Adrenal gland (tissue), 5 donors: ENCODE measurements at regions not wholly inside any gene's neighbourhood (a gene's known extent, or its start where the extent isn't known, plus 50 kb on each side); places are given as distances from the start of the nearest gene placed in this dataset.

ENCODE experiments used
- POLR2A ChIP-seq, 2 donors: fragments of 450-650 bp; IDR thresholded peaks; one replicate each; pipeline ENCODE4 v1.6.1; 2017; ENCODE audit warnings: antibody characterized with exemption in 2 of 2, mild to moderate bottlenecking in 2 of 2, moderate library complexity in 1 of 2
- TF ChIP-seq, protein P1 (sequence below), 6 experiments: fragments of 450-650 bp in 4 of 6; fragments of 200-600 bp in 2 of 6; sonication (generic) in 1 of 6; IDR thresholded peaks; 1 replicate in 5 of 6; 2 replicates in 1 of 6; pipeline versions ENCODE4 v1.5.1 to v1.8.0; 2016 to 2021; ENCODE audit warnings: antibody characterized with exemption in 6 of 6, mild to moderate bottlenecking in 2 of 6, moderate library complexity in 1 of 6
- donor health status: DM: no; HTN: no; CAD: no.

DNA sequence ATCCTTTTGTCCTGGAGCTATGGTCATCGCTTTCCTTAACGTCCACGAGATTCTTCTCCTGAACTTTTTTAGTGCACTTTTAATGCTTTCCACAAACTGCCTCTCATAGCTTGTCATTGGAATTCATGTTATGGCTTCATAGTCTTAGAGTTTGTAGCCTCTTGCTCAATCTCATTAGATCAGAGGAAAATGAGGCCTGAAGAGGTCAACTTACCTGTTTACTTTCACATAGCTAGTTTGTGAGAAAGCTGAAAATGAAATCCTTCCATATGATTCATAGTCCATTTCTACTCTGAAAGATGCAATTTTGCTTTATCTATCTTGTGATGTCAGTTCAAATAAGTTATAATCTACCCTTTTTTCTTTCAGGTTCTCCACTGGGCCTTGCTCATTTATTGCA, 1747.2 kb upstream of the RAG2 start:
- TF ChIP-seq, protein P1, sequence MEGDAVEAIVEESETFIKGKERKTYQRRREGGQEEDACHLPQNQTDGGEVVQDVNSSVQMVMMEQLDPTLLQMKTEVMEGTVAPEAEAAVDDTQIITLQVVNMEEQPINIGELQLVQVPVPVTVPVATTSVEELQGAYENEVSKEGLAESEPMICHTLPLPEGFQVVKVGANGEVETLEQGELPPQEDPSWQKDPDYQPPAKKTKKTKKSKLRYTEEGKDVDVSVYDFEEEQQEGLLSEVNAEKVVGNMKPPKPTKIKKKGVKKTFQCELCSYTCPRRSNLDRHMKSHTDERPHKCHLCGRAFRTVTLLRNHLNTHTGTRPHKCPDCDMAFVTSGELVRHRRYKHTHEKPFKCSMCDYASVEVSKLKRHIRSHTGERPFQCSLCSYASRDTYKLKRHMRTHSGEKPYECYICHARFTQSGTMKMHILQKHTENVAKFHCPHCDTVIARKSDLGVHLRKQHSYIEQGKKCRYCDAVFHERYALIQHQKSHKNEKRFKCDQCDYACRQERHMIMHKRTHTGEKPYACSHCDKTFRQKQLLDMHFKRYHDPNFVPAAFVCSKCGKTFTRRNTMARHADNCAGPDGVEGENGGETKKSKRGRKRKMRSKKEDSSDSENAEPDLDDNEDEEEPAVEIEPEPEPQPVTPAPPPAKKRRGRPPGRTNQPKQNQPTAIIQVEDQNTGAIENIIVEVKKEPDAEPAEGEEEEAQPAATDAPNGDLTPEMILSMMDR (IDR thresholded peaks at IDR 0.05): no peak
- no peak for TF ChIP-seq POLR2A (IDR thresholded peaks at IDR 0.05)
